GM13977 (cell line): ENCODE measurements at regions not wholly inside any gene's neighbourhood (a gene's known extent, or its start where the extent isn't known, plus 50 kb on each side); places are given as distances from the start of the nearest gene placed in this dataset.
A peak's percentile ranks its signal among the peaks of the same experiment; 100 is the strongest.
"Not testable (repeated sequence)": the region's sequence is repeated elsewhere in the genome, so short reads cannot be mapped to it uniquely, and the experiment has no call there.

Experiments
- DNase-seq: peaks from one replicate; pipeline ENCODE4 v3.0.0; 2012; ENCODE audit warnings: low spot score
- in situ Hi-C: fragments of 300-500 bp; cut with MboI; formaldehyde crosslinking; loops from one replicate; pipeline ENCODE4 v1.12.0; 2022; ENCODE audit warnings: low sequenced_read_pairs, low pct_unique_long_range_greater_than_20kb, mixed read lengths, inconsistent platforms; ENCODE audit not compliant: unreplicated experiment
- TF ChIP-seq, protein P1 (sequence below): IDR thresholded peaks from 2 replicates; pipeline ENCODE4 v1.5.1; 2012; ENCODE audit warnings: mild to moderate bottlenecking, control low read depth; ENCODE audit not compliant: insufficient read depth; ENCODE audit errors: extremely low read depth, missing control alignments

DNA sequence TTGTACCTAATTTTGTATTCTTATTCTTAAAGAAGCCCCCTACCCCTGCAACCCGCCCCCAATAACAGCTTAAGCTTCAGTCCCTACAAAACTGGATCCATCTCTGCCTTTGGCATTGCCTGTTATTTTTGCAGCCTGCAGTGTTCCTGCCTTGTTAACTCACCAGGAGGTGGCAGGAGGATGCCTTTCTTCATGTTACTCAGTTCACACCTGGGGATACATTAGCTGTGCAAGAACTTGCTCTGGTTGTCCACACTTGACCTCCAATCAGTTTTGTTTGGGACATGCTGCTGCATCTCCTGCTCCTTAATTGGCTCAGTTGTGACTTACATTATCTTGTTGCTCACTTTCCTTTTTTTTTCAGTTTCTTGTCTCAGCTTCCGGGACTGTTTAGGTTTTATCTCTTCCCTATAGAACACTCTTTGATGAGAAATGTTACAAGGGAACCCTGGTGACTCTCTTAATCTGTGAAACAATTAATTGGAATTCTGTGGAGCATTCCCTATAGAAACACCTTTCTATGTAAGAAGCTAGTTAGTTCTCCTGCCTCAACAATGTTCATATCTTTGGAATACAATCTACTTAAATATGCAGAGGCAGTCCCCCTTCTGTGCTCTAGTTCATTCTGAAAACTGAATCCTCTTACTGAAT, 467.7 kb upstream of the ACO1 start:
- no peak for DNase-seq
- in situ Hi-C loops: no loop called here
- TF ChIP-seq, protein P1, sequence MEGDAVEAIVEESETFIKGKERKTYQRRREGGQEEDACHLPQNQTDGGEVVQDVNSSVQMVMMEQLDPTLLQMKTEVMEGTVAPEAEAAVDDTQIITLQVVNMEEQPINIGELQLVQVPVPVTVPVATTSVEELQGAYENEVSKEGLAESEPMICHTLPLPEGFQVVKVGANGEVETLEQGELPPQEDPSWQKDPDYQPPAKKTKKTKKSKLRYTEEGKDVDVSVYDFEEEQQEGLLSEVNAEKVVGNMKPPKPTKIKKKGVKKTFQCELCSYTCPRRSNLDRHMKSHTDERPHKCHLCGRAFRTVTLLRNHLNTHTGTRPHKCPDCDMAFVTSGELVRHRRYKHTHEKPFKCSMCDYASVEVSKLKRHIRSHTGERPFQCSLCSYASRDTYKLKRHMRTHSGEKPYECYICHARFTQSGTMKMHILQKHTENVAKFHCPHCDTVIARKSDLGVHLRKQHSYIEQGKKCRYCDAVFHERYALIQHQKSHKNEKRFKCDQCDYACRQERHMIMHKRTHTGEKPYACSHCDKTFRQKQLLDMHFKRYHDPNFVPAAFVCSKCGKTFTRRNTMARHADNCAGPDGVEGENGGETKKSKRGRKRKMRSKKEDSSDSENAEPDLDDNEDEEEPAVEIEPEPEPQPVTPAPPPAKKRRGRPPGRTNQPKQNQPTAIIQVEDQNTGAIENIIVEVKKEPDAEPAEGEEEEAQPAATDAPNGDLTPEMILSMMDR: peak; percentile 20

GRCh38 chr9:31937737-31938136, 446.7 kb upstream of the ACO1 start:
- DNase-seq, in situ Hi-C loops: not testable (repeated sequence)

- in situ Hi-C loops: no loop called here
- TF ChIP-seq, protein P1: no peak
- DNase-seq: no peak
These were observed 433.7 kb upstream of the ACO1 start for GRCh38 chr9:31950756-31951155.

- TF ChIP-seq, protein P1: no peak
- in situ Hi-C loops: no loop called here
- DNase-seq: no peak
These were observed 425.9 kb upstream of the ACO1 start for GRCh38 chr9:31958572-31958971.

GRCh38 chr9:31969552-31969951, 414.9 kb upstream of the ACO1 start:
- TF ChIP-seq, protein P1: no peak
- no peak for DNase-seq
- in situ Hi-C loops: no loop called here

GRCh38 chr9:31983895-31984294, 400.5 kb upstream of the ACO1 start:
- DNase-seq: no peak
- TF ChIP-seq, protein P1: no peak
- in situ Hi-C loops: no loop called here

- in situ Hi-C loops: no loop called here
- TF ChIP-seq, protein P1: no peak
- DNase-seq: no peak
These were observed 388.1 kb upstream of the ACO1 start for GRCh38 chr9:31996331-31996730.
